Breast epithelium (tissue), 3 donors: ENCODE measurements at regions not wholly inside any gene's neighbourhood (a gene's known extent, or its start where the extent isn't known, plus 50 kb on each side); places are given as distances from the start of the nearest gene placed in this dataset.
"Not testable (repeated sequence)": the region's sequence is repeated elsewhere in the genome, so short reads cannot be mapped to it uniquely, and the experiment has no call there.

Source experiments
- POLR2A ChIP-seq: fragments of 450-650 bp; IDR thresholded peaks from one replicate; pipeline ENCODE4 v1.6.1; 2016; ENCODE audit warnings: antibody characterized with exemption, mild to moderate bottlenecking, moderate library complexity
- POLR2AphosphoS5 ChIP-seq, 3 donors: sonication (generic); formaldehyde crosslinking; IDR thresholded peaks; one replicate each; pipeline ENCODE4 v1.6.1; 2017; ENCODE audit warnings: antibody characterized with exemption in 3 of 3
- TF ChIP-seq, protein P1 (sequence below), 3 donors: fragments of 450-650 bp; IDR thresholded peaks; one replicate each; pipeline ENCODE4 v1.5.1; 2016 to 2017; ENCODE audit warnings: antibody characterized with exemption in 3 of 3, mild to moderate bottlenecking in 3 of 3, moderate library complexity in 3 of 3

DNA sequence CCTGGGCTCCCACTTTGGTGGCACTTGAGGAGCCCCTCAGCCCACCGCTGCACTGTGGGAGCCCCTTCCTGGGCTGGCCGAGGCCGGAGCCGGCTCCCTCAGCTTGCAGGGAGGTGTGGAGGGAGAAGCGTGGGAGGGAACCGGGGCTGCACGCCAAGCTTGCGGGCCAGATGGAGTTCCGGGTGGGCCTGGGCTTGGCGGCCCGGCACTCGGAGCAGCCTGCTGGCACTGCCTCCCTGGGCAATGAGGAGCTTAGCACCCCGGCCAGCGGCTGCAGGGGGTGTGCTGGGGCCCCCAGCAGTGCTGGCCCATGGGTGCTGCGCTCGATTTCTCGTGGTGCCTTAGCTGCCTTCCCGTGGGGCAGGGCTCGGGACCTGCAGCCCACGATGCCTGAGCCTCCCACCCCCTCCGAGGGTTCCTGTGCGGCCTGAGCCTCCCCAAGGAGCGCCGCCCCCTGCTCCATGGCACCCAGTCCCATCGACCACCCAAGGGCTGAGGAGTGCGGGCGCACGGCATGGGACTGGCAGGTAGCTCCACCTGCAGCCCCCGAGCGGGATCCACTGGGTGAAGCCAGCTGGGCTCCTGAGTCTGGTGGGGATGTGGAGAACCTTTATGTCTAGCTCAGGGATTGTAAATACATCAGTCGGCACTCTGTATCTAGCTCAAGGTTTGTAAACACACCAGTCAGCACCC, 1068.5 kb downstream of the ROBO2 start:
- TF ChIP-seq, protein P1, sequence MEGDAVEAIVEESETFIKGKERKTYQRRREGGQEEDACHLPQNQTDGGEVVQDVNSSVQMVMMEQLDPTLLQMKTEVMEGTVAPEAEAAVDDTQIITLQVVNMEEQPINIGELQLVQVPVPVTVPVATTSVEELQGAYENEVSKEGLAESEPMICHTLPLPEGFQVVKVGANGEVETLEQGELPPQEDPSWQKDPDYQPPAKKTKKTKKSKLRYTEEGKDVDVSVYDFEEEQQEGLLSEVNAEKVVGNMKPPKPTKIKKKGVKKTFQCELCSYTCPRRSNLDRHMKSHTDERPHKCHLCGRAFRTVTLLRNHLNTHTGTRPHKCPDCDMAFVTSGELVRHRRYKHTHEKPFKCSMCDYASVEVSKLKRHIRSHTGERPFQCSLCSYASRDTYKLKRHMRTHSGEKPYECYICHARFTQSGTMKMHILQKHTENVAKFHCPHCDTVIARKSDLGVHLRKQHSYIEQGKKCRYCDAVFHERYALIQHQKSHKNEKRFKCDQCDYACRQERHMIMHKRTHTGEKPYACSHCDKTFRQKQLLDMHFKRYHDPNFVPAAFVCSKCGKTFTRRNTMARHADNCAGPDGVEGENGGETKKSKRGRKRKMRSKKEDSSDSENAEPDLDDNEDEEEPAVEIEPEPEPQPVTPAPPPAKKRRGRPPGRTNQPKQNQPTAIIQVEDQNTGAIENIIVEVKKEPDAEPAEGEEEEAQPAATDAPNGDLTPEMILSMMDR (IDR thresholded peaks at IDR 0.05): not testable (repeated sequence)
- not testable (repeated sequence) for TF ChIP-seq POLR2A; POLR2AphosphoS5 (IDR thresholded peaks at IDR 0.05)
